ENCODE measurements at regions not wholly inside any gene's neighbourhood (a gene's known extent, or its start where the extent isn't known, plus 50 kb on each side); places are given as distances from the start of the nearest gene placed in this dataset.

- Histone ChIP-seq H3K36me3 (ENCODE audit: control insufficient read depth, insufficient read depth, low read length) (no peaks in the 10 kb centered on the region), H3K4me1 (ENCODE audit: control insufficient read depth, insufficient read depth, low read length, poor library complexity, severe bottlenecking) (no peaks in the 10 kb centered on the region), H3K27me3 (ENCODE audit: control insufficient read depth, insufficient read depth, low read length) (no peaks in the 10 kb centered on the region), H3K9me3 (ENCODE audit: control insufficient read depth in 2 of 2, low read length in 2 of 2) (no peaks in the 10 kb centered on the region), H3K27ac (ENCODE audit: insufficient read depth, low read length, poor library complexity, severe bottlenecking) (no peak overlapping the region), H3K4me3 (ENCODE audit: low read depth, low read length) (no peak overlapping the region)
- Mint-ChIP-seq H3K27ac (no peak overlapping the region), H3K27me3 (peaks cover 5% of the 10 kb centered on the region), H3K4me3 (no peak overlapping the region), H3K4me1 (no peaks in the 10 kb centered on the region), H3K36me3 (no peaks in the 10 kb centered on the region), H3K9me3 (peaks cover 0 to 3% (median 0%) of the 10 kb centered on the region in 7 donors)
- ATAC-seq (ENCODE audit: low read depth in 2 of 2) (no peak), DNase-seq (no peak)
Observed at GRCh38 chr22:47602732-47603131, 840.3 kb downstream of the TBC1D22A start.

DNA sequence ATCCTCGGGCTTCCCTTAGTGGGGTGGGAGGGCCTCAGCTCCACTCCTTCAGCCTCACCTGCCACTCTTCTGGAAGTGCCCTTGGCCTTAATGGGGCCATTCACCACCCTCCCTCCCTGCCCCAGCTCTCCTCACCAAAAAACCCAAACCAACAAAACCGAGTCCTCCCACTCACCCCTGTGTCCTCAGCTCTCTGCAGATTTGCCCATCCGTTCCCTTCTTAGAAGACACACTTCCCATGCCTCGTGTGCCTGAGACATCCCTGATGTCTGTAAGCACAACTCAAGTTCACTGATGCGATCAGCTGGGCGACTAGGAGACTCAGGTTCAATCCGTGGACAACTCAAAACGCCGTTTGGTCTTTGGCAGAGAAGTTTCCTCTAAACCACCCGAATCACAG is 839.2 kb downstream of the TBC1D22A start:
- H3K36me3 ChIP-seq (ENCODE audit: control insufficient read depth, insufficient read depth, low read length) = no peaks in the 10 kb centered on the region
- H3K9me3 Mint-ChIP-seq = peaks cover 0 to 3% (median 0%) of the 10 kb centered on the region in 7 donors
- no peaks in the 10 kb centered on the region for H3K9me3 ChIP-seq (ENCODE audit: control insufficient read depth in 2 of 2, low read length in 2 of 2)
- H3K27me3 Mint-ChIP-seq = peaks cover 5% of the 10 kb centered on the region
- no peak overlapping the region for H3K27ac Mint-ChIP-seq
- H3K36me3 Mint-ChIP-seq = no peaks in the 10 kb centered on the region
- H3K4me1 Mint-ChIP-seq = no peaks in the 10 kb centered on the region
- no peak overlapping the region for H3K27ac ChIP-seq (ENCODE audit: insufficient read depth, low read length, poor library complexity, severe bottlenecking)
- H3K4me3 ChIP-seq (ENCODE audit: low read depth, low read length) = no peak overlapping the region
- H3K4me1 ChIP-seq (ENCODE audit: control insufficient read depth, insufficient read depth, low read length, poor library complexity, severe bottlenecking) = no peaks in the 10 kb centered on the region
- DNase-seq (no peak), ATAC-seq (ENCODE audit: low read depth in 2 of 2) (no peak)
- no peaks in the 10 kb centered on the region for H3K27me3 ChIP-seq (ENCODE audit: control insufficient read depth, insufficient read depth, low read length)
- no peak overlapping the region for H3K4me3 Mint-ChIP-seq

DNA sequence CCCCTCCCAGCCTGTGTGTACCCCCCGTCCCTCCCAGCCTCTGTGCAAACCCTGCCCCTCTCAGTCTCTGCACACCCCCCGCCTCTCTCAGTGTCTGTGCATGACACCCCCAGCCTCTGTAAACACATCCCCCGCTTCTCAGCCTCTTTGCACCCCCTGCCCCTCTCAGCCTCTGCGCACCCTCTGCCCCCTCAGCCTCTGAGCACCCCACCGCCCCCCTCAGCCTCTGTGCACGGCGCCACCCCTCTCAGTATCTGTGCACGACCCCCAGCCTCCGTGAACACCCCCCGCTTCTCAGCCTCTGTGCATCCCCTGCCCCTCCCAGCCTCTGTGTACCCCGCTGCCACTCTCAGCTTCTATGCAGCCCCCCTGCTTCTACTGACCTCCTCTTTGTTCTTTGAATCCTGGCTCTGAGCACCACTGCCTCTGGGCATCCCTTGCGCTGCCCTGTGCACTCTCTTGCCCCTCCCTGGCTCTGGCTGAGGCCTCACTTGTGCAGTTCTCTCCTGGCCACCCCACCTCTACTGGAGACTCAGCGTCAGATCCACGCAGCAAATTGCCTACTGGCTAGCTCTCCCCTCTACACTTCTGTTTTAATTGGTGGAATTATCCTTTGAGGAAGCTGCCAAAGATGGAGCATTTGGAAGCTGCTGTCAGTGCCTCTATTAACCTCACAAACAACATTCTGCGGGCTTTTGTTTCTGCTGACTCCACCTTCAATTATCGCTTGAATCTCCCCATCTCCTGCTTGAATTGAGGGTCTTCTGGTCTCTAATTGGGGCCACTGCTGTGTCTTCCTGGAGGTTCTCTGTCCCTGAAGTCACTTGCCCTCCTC is 838.6 kb downstream of the TBC1D22A start:
- H3K27ac ChIP-seq (ENCODE audit: insufficient read depth, low read length, poor library complexity, severe bottlenecking) = no peak overlapping the region
- Mint-ChIP-seq H3K4me3 (no peak overlapping the region), H3K36me3 (no peaks in the 10 kb centered on the region), H3K4me1 (no peaks in the 10 kb centered on the region), H3K27ac (no peak overlapping the region), H3K27me3 (peaks cover 5% of the 10 kb centered on the region), H3K9me3 (peaks cover 0 to 3% (median 0%) of the 10 kb centered on the region in 7 donors)
- ATAC-seq (ENCODE audit: low read depth in 2 of 2) (no peak), DNase-seq (no peak)
- no peaks in the 10 kb centered on the region for H3K27me3 ChIP-seq (ENCODE audit: control insufficient read depth, insufficient read depth, low read length)
- H3K9me3 ChIP-seq (ENCODE audit: control insufficient read depth in 2 of 2, low read length in 2 of 2) = no peaks in the 10 kb centered on the region
- no peaks in the 10 kb centered on the region for H3K36me3 ChIP-seq (ENCODE audit: control insufficient read depth, insufficient read depth, low read length)
- H3K4me3 ChIP-seq (ENCODE audit: low read depth, low read length) = no peak overlapping the region
- no peaks in the 10 kb centered on the region for H3K4me1 ChIP-seq (ENCODE audit: control insufficient read depth, insufficient read depth, low read length, poor library complexity, severe bottlenecking)

- Mint-ChIP-seq H3K27ac (no peak overlapping the region), H3K4me1 (no peaks in the 10 kb centered on the region), H3K27me3 (peaks cover 5% of the 10 kb centered on the region), H3K4me3 (no peak overlapping the region), H3K36me3 (no peaks in the 10 kb centered on the region), H3K9me3 (peaks cover 0 to 3% (median 0%) of the 10 kb centered on the region in 7 donors)
- DNase-seq = no peak
- H3K4me3 ChIP-seq (ENCODE audit: low read depth, low read length) = no peak overlapping the region
- no peak overlapping the region for H3K27ac ChIP-seq (ENCODE audit: insufficient read depth, low read length, poor library complexity, severe bottlenecking)
- ATAC-seq (ENCODE audit: low read depth in 2 of 2) = no peak
- no peaks in the 10 kb centered on the region for H3K9me3 ChIP-seq (ENCODE audit: control insufficient read depth in 2 of 2, low read length in 2 of 2)
- no peaks in the 10 kb centered on the region for H3K27me3 ChIP-seq (ENCODE audit: control insufficient read depth, insufficient read depth, low read length)
- H3K4me1 ChIP-seq (ENCODE audit: control insufficient read depth, insufficient read depth, low read length, poor library complexity, severe bottlenecking) = no peaks in the 10 kb centered on the region
- H3K36me3 ChIP-seq (ENCODE audit: control insufficient read depth, insufficient read depth, low read length) = no peaks in the 10 kb centered on the region
Observed at GRCh38 chr22:47600281-47600680, 837.8 kb downstream of the TBC1D22A start.

GRCh38 chr22:47599753-47600152 is 837.3 kb downstream of the TBC1D22A start:
- Histone ChIP-seq H3K4me3 (ENCODE audit: low read depth, low read length) (no peak overlapping the region), H3K36me3 (ENCODE audit: control insufficient read depth, insufficient read depth, low read length) (no peaks in the 10 kb centered on the region), H3K27me3 (ENCODE audit: control insufficient read depth, insufficient read depth, low read length) (no peaks in the 10 kb centered on the region), H3K9me3 (ENCODE audit: control insufficient read depth in 2 of 2, low read length in 2 of 2) (no peaks in the 10 kb centered on the region), H3K4me1 (ENCODE audit: control insufficient read depth, insufficient read depth, low read length, poor library complexity, severe bottlenecking) (no peaks in the 10 kb centered on the region), H3K27ac (ENCODE audit: insufficient read depth, low read length, poor library complexity, severe bottlenecking) (no peak overlapping the region)
- no peak for DNase-seq
- ATAC-seq (ENCODE audit: low read depth in 2 of 2) = no peak
- H3K4me3 Mint-ChIP-seq = no peak overlapping the region
- H3K27ac Mint-ChIP-seq = no peak overlapping the region
- peaks cover 5% of the 10 kb centered on the region for H3K27me3 Mint-ChIP-seq
- peaks cover 0 to 3% (median 0%) of the 10 kb centered on the region in 7 donors for H3K9me3 Mint-ChIP-seq
- H3K4me1 Mint-ChIP-seq = no peaks in the 10 kb centered on the region
- H3K36me3 Mint-ChIP-seq = no peaks in the 10 kb centered on the region

DNA sequence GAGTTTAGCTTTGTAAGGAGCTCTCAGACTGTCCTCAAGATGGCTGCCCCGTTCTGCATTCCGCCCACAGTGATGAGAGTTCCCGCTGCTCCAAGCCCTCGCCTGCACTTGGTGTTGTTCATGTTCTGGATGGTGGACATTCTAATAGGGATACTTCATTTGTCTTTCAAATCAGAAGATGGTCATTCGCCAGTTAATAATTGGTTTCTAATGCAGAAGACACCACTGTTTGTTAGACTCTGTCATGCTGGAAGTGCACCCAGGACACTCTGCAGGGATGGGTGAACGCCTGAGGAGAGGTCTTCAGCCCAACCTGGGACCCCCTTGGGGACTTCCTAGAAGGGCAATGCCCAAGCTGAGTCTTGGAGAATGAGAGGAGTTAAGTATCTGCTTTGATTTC is 836.4 kb downstream of the TBC1D22A start:
- no peak for DNase-seq
- H3K27me3 ChIP-seq (ENCODE audit: control insufficient read depth, insufficient read depth, low read length) = no peaks in the 10 kb centered on the region

DNA sequence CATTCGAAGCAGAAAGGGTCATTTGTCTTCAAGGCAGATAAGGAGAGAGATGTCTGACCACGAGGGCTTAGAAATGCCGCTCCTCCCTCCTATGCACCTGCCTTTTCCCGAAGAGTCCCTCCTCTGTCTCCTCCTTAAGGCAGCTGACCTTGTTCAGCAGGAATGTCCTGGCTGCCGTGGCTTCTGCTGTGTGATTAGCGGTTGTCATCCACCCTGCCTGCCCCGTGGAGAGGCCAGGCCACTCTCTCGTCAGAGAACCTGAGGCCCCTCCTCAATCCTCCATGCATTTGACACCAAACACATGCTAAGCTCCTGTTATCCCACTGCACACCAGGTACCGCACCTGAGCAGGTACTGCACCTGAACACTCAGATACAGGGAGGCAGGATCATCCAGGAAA is 834.6 kb downstream of the TBC1D22A start:
- no peak overlapping the region for H3K27ac ChIP-seq (ENCODE audit: insufficient read depth, low read length, poor library complexity, severe bottlenecking)
- no peak for DNase-seq
- H3K27me3 Mint-ChIP-seq = peaks cover 4% of the 10 kb centered on the region
- no peaks in the 10 kb centered on the region for H3K27me3 ChIP-seq (ENCODE audit: control insufficient read depth, insufficient read depth, low read length)
- H3K9me3 ChIP-seq (ENCODE audit: control insufficient read depth in 2 of 2, low read length in 2 of 2) = no peaks in the 10 kb centered on the region
- no peak overlapping the region for H3K27ac Mint-ChIP-seq
- no peaks in the 10 kb centered on the region for H3K4me1 Mint-ChIP-seq
- no peak overlapping the region for H3K4me3 Mint-ChIP-seq
- peaks cover 0 to 3% (median 0%) of the 10 kb centered on the region in 7 donors for H3K9me3 Mint-ChIP-seq
- no peak overlapping the region for H3K4me3 ChIP-seq (ENCODE audit: low read depth, low read length)
- ATAC-seq (ENCODE audit: low read depth in 2 of 2) = no peak
- H3K36me3 Mint-ChIP-seq = no peaks in the 10 kb centered on the region
- H3K4me1 ChIP-seq (ENCODE audit: control insufficient read depth, insufficient read depth, low read length, poor library complexity, severe bottlenecking) = no peaks in the 10 kb centered on the region
- no peaks in the 10 kb centered on the region for H3K36me3 ChIP-seq (ENCODE audit: control insufficient read depth, insufficient read depth, low read length)

More for the DNA sequence above, 836.4 kb downstream of the TBC1D22A start:
- no peaks in the 10 kb centered on the region for H3K9me3 ChIP-seq (ENCODE audit: control insufficient read depth in 2 of 2, low read length in 2 of 2)
- no peaks in the 10 kb centered on the region for H3K36me3 Mint-ChIP-seq
- no peak overlapping the region for H3K27ac Mint-ChIP-seq
- ATAC-seq (ENCODE audit: low read depth in 2 of 2) = no peak
- H3K4me1 ChIP-seq (ENCODE audit: control insufficient read depth, insufficient read depth, low read length, poor library complexity, severe bottlenecking) = no peaks in the 10 kb centered on the region
- no peak overlapping the region for H3K4me3 Mint-ChIP-seq
- no peaks in the 10 kb centered on the region for H3K4me1 Mint-ChIP-seq
- H3K9me3 Mint-ChIP-seq = peaks cover 0 to 3% (median 0%) of the 10 kb centered on the region in 7 donors
- H3K27ac ChIP-seq (ENCODE audit: insufficient read depth, low read length, poor library complexity, severe bottlenecking) = no peak overlapping the region
- H3K27me3 Mint-ChIP-seq = peaks cover 5% of the 10 kb centered on the region
- no peaks in the 10 kb centered on the region for H3K36me3 ChIP-seq (ENCODE audit: control insufficient read depth, insufficient read depth, low read length)
- H3K4me3 ChIP-seq (ENCODE audit: low read depth, low read length) = no peak overlapping the region

GRCh38 chr22:47596176-47596690 is 833.8 kb downstream of the TBC1D22A start:
- no peak overlapping the region for H3K4me3 Mint-ChIP-seq
- no peak overlapping the region for H3K27ac Mint-ChIP-seq
- no peaks in the 10 kb centered on the region for H3K36me3 Mint-ChIP-seq
- Histone ChIP-seq H3K27me3 (ENCODE audit: control insufficient read depth, insufficient read depth, low read length) (no peaks in the 10 kb centered on the region), H3K4me3 (ENCODE audit: low read depth, low read length) (no peak overlapping the region), H3K36me3 (ENCODE audit: control insufficient read depth, insufficient read depth, low read length) (no peaks in the 10 kb centered on the region), H3K4me1 (ENCODE audit: control insufficient read depth, insufficient read depth, low read length, poor library complexity, severe bottlenecking) (no peaks in the 10 kb centered on the region), H3K27ac (ENCODE audit: insufficient read depth, low read length, poor library complexity, severe bottlenecking) (no peak overlapping the region), H3K9me3 (ENCODE audit: control insufficient read depth in 2 of 2, low read length in 2 of 2) (no peaks in the 10 kb centered on the region)
- H3K4me1 Mint-ChIP-seq = no peaks in the 10 kb centered on the region
- DNase-seq (no peak), ATAC-seq (ENCODE audit: low read depth in 2 of 2) (no peak)
- no peaks in the 10 kb centered on the region for H3K27me3 Mint-ChIP-seq
- H3K9me3 Mint-ChIP-seq = no peaks in the 10 kb centered on the region
